ENCODE measurements at regions not wholly inside any gene's neighbourhood (a gene's known extent, or its start where the extent isn't known, plus 50 kb on each side); places are given as distances from the start of the nearest gene placed in this dataset.

- TF ChIP-seq, protein P1, sequence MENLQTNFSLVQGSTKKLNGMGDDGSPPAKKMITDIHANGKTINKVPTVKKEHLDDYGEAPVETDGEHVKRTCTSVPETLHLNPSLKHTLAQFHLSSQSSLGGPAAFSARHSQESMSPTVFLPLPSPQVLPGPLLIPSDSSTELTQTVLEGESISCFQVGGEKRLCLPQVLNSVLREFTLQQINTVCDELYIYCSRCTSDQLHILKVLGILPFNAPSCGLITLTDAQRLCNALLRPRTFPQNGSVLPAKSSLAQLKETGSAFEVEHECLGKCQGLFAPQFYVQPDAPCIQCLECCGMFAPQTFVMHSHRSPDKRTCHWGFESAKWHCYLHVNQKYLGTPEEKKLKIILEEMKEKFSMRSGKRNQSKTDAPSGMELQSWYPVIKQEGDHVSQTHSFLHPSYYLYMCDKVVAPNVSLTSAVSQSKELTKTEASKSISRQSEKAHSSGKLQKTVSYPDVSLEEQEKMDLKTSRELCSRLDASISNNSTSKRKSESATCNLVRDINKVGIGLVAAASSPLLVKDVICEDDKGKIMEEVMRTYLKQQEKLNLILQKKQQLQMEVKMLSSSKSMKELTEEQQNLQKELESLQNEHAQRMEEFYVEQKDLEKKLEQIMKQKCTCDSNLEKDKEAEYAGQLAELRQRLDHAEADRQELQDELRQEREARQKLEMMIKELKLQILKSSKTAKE (IDR thresholded peaks at IDR 0.05; ENCODE audit: low read depth, poor library complexity, severe bottlenecking) = no peak
- TF ChIP-seq ELK1 (IDR thresholded peaks at IDR 0.05; ENCODE audit: low read depth, low read length) (no peak), FOXM1 (IDR thresholded peaks at IDR 0.05; ENCODE audit: low read depth, low read length) (no peak)
These were observed 136.4 kb upstream of the CELF2 start (continued) for GRCh38 chr10:10881117-10881813.

DNA sequence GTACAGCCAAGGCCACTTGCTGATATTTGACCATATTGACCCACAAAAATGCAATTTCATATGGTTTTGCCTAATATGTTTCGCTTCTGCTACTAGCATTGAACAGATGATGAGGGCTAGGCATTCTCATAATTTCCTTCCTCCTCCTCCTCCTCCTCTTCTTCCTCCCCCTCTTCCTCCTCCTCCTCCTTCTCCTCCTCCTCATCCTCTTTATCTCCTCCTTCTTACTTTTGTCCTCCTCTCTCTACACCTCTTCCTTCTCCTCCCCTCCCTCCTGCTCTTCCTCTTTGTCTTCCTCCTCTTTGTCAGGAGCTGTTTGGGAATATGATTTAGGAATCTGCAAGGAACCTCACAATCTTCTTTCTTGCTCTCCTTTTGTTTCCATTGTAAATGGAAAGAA lies 133.9 kb upstream of the CELF2 start:
- ChIA-PET SMC1A (ENCODE audit: uncharacterized antibody, unreplicated experiment) (interaction anchor here (0.6 to 0.8 kb wide), 2 partner anchors 10 to 138 kb away, joined by 3 to 4 read pairs; no protein-coding TSS in a partner anchor), CTCF (no interaction called here), POLR2A (no interaction called here), RAD21 (ENCODE audit: unreplicated experiment) (no interaction called here)
- FAIRE-seq (no peak), ATAC-seq (no peak), DNase-seq (ENCODE audit: low read depth, low spot score) (no peak)
- Histone ChIP-seq H4K20me1 (ENCODE audit: control insufficient read depth, insufficient read depth) (no peaks in the 10 kb centered on the region), H3K4me2 (ENCODE audit: control insufficient read depth, insufficient read depth) (no peak overlapping the region), H3K36me3 (ENCODE audit: control insufficient read depth in 2 of 2, insufficient read depth in 2 of 2, low read length in 1 of 2) (no peaks in the 10 kb centered on the region), H3K79me2 (ENCODE audit: control insufficient read depth, insufficient read depth, low read length) (no peaks in the 10 kb centered on the region), H3K4me1 (ENCODE audit: control insufficient read depth, insufficient read depth, low read length) (no peaks in the 10 kb centered on the region), H3K27ac (ENCODE audit: control insufficient read depth, insufficient read depth) (no peak overlapping the region), H2AFZ (ENCODE audit: control insufficient read depth, low read depth, low read length) (no peak overlapping the region), H3K9ac (ENCODE audit: control insufficient read depth, insufficient read depth, low read length) (no peak overlapping the region), H3K27me3 (replicated peaks in 1 of 2; ENCODE audit: control insufficient read depth in 2 of 2, insufficient read depth in 2 of 2, low read length in 1 of 2) (no peaks in the 10 kb centered on the region), H3K9me3 (replicated peaks; ENCODE audit: control insufficient read depth, insufficient read depth, low read length) (no peaks in the 10 kb centered on the region; the same call in 1 of the 3 replicates), H3K4me3 (no peak overlapping the region)
- intact Hi-C loops (cut with micrococcal nuclease; ENCODE audit: unreplicated experiment) = no loop called here
- in situ Hi-C loops (cut with MboI) = no loop called here
- 0% methylated on average over 1 of the region's 1 CpG for whole genome bisulfite sequencing (ENCODE audit: insufficient coverage, insufficient replicate concordance, low lambda C conversion rate, missing lambda C conversion rate)
- BruUV-seq (replicated peaks) = no TSS peak
- no peak for TF ChIP-seq IRF4 (IDR thresholded peaks at IDR 0.05; ENCODE audit: low read depth, low read length)
- no peak for TF ChIP-seq ZNF24 (IDR thresholded peaks at IDR 0.05)
